OCI-LY1 (cell line): ENCODE measurements at regions not wholly inside any gene's neighbourhood (a gene's known extent, or its start where the extent isn't known, plus 50 kb on each side); places are given as distances from the start of the nearest gene placed in this dataset.

Experiments
- CTCF ChIP-seq: fragments of 200-600 bp; sonication (generic), shearing (Covaris generic); IDR thresholded peaks from 2 replicates; pipeline ENCODE4 v1.5.1; 2017; ENCODE audit warnings: mild to moderate bottlenecking, antibody characterized with exemption, low read length, moderate library complexity, mixed read lengths
- EZH2 ChIP-seq: fragments of 200-600 bp; sonication (generic), shearing (Covaris generic); IDR thresholded peaks from 2 replicates; pipeline ENCODE4 v1.8.0; 2017; ENCODE audit warnings: borderline replicate concordance, mixed run types, mild to moderate bottlenecking, antibody characterized with exemption, low read length, moderate library complexity, mixed read lengths

- no peak for TF ChIP-seq CTCF
- no peak for TF ChIP-seq EZH2
Observed at GRCh38 chr20:22400440-22400839, 183.9 kb downstream of the FOXA2 start.
